COLO668 (cell line): ENCODE measurements at regions not wholly inside any gene's neighbourhood (a gene's known extent, or its start where the extent isn't known, plus 50 kb on each side); places are given as distances from the start of the nearest gene placed in this dataset.
A peak's percentile ranks its signal among the peaks of the same experiment; 100 is the strongest.

Source experiments
- DNase-seq: peaks from one replicate; lab custom pipeline; 2025; ENCODE audit not compliant: unreplicated experiment; lab: John Stamatoyannopoulos, UW

GRCh38 chr2:230640540-230641011, 72.1 kb upstream of the CAB39 start:
- no peak for DNase-seq

- no peak for DNase-seq
These were observed 69.7 kb upstream of the CAB39 start for GRCh38 chr2:230642966-230643365.

- peak; percentile 12 for DNase-seq
These were observed 68.9 kb upstream of the CAB39 start for GRCh38 chr2:230643576-230644291.

- no peak for DNase-seq
These were observed 68.2 kb upstream of the CAB39 start for GRCh38 chr2:230644356-230644935.

- no peak for DNase-seq
These were observed 64.3 kb upstream of the CAB39 start for GRCh38 chr2:230648356-230648755.

- peak; percentile 56 for DNase-seq
These were observed 62.0 kb upstream of the CAB39 start for GRCh38 chr2:230650585-230651137.

GRCh38 chr2:230654057-230654456, 58.6 kb upstream of the CAB39 start:
- DNase-seq, result no peak

GRCh38 chr2:230657462-230657861, 55.2 kb upstream of the CAB39 start:
- no peak for DNase-seq

- DNase-seq, result no peak
These were observed 54.7 kb upstream of the CAB39 start for GRCh38 chr2:230657906-230658305.

- DNase-seq, result no peak
These were observed 54.1 kb upstream of the CAB39 start for GRCh38 chr2:230658577-230658876.

- no peak for DNase-seq
These were observed 53.6 kb upstream of the CAB39 start for GRCh38 chr2:230658877-230659652.

- DNase-seq, result no peak
These were observed 52.2 kb upstream of the CAB39 start for GRCh38 chr2:230660294-230661060.

- DNase-seq, result no peak
These were observed 51.3 kb upstream of the CAB39 start for GRCh38 chr2:230661072-230661957.
